HEK293 (cell line): ENCODE measurements at regions not wholly inside any gene's neighbourhood (a gene's known extent, or its start where the extent isn't known, plus 50 kb on each side); places are given as distances from the start of the nearest gene placed in this dataset.
A peak's percentile ranks its signal among the peaks of the same experiment; 100 is the strongest.

Experiments
- CTCF ChIA-PET: fragments of 350-600 bp; formaldehyde crosslinking; extraction: SDS; loops from one replicate; lab custom pipeline; 2021; ENCODE audit warnings: antibody characterized with exemption; lab: Yijun Ruan, JAX
- POLR2A ChIA-PET: fragments of 300-600 bp; formaldehyde crosslinking; extraction: SDS; loops from one replicate; lab custom pipeline; 2020; ENCODE audit warnings: antibody characterized with exemption, inconsistent platforms; lab: Yijun Ruan, JAX
- H3K27ac ChIP-seq: fragments of 200-500 bp; sonication (Bioruptor generic); 2 replicates; pipeline ENCODE4 v1.5.1; 2014; ENCODE audit warnings: low read depth, low read length, control low read depth, inconsistent platforms; ENCODE audit errors: extremely low read depth
- H3K36me3 ChIP-seq, 2 experiments: fragments of 200-500 bp in 1 of 2; sonication (Bioruptor generic) in 1 of 2; 1 replicate in 1 of 2; 2 replicates in 1 of 2; pipeline ENCODE4 v1.5.1; 2014 to 2017; ENCODE audit warnings: inconsistent platforms in 2 of 2, low read length in 2 of 2; ENCODE audit not compliant: control insufficient read depth in 2 of 2, insufficient read depth in 1 of 2
- H3K4me1 ChIP-seq: fragments of 200-500 bp; sonication (Bioruptor generic); 2 replicates; pipeline ENCODE4 v1.5.1; 2014; ENCODE audit warnings: mild to moderate bottlenecking, low read length, inconsistent platforms; ENCODE audit not compliant: control insufficient read depth, insufficient read depth
- H3K4me3 ChIP-seq: 2 replicates; pipeline ENCODE4 v1.5.1; 2011; ENCODE audit warnings: low read depth, mild to moderate bottlenecking, control low read depth, low read length, moderate library complexity
- H3K9me3 ChIP-seq: fragments of 200-500 bp; sonication (Bioruptor generic); 2 replicates; pipeline ENCODE4 v1.5.1; 2014; ENCODE audit warnings: low read depth, low read length, inconsistent platforms; ENCODE audit not compliant: control insufficient read depth, insufficient read depth
- EGR2 ChIP-seq: fragments of 450-650 bp; formaldehyde crosslinking; IDR thresholded peaks from 2 replicates; pipeline ENCODE4 v1.5.1; 2016; ENCODE audit warnings: low read depth, missing biosample characterization, missing genetic modification characterization
- ELK4 ChIP-seq: IDR thresholded peaks from 2 replicates; pipeline ENCODE4 v1.6.1; 2011; ENCODE audit warnings: mild to moderate bottlenecking, low read depth, low read length, borderline replicate concordance
- KLF7 ChIP-seq: fragments of 450-650 bp; formaldehyde crosslinking; IDR thresholded peaks from 2 replicates; pipeline ENCODE4 v1.5.1; 2016; ENCODE audit warnings: missing biosample characterization, missing genetic modification characterization, borderline replicate concordance
- MZF1 ChIP-seq: fragments of 450-650 bp; formaldehyde crosslinking; IDR thresholded peaks from 2 replicates; pipeline ENCODE4 v1.5.1; 2017; ENCODE audit warnings: missing biosample characterization, missing genetic modification characterization, borderline replicate concordance
- TCF7L2 ChIP-seq: IDR thresholded peaks from 2 replicates; pipeline ENCODE4 v1.6.1; 2011; ENCODE audit warnings: low read depth, mild to moderate bottlenecking, inconsistent platforms, low read length, moderate library complexity, borderline replicate concordance
- ZBTB48 ChIP-seq: fragments of 450-650 bp; formaldehyde crosslinking; IDR thresholded peaks from 2 replicates; pipeline ENCODE4 v1.5.1; 2016; ENCODE audit warnings: missing biosample characterization, missing genetic modification characterization
- ZNF121 ChIP-seq: fragments of 450-650 bp; formaldehyde crosslinking; IDR thresholded peaks from 2 replicates; pipeline ENCODE4 v1.5.1; 2016; ENCODE audit warnings: missing biosample characterization, missing genetic modification characterization
- ZNF133 ChIP-seq: fragments of 450-650 bp; formaldehyde crosslinking; IDR thresholded peaks from 2 replicates; pipeline ENCODE4 v1.5.1; 2016; ENCODE audit warnings: missing biosample characterization, missing genetic modification characterization
- ZNF148 ChIP-seq: fragments of 450-650 bp; formaldehyde crosslinking; IDR thresholded peaks from 2 replicates; pipeline ENCODE4 v1.5.0; 2017; ENCODE audit warnings: missing biosample characterization, missing genetic modification characterization, borderline replicate concordance
- ZNF211 ChIP-seq: fragments of 450-650 bp; formaldehyde crosslinking; IDR thresholded peaks from 2 replicates; pipeline ENCODE4 v1.5.1; 2016; ENCODE audit warnings: low read depth, missing biosample characterization, missing genetic modification characterization
- ZNF280C ChIP-seq: fragments of 450-650 bp; formaldehyde crosslinking; IDR thresholded peaks from 2 replicates; pipeline ENCODE4 v1.5.1; 2016; ENCODE audit warnings: missing biosample characterization, missing genetic modification characterization
- ZNF658 ChIP-seq: fragments of 450-650 bp; formaldehyde crosslinking; IDR thresholded peaks from 2 replicates; pipeline ENCODE4; 2016; ENCODE audit warnings: missing biosample characterization, missing genetic modification characterization
- ZNF701 ChIP-seq: fragments of 450-650 bp; formaldehyde crosslinking; IDR thresholded peaks from 2 replicates; pipeline ENCODE4 v1.5.1; 2016; ENCODE audit warnings: missing biosample characterization, missing genetic modification characterization
- ZNF768 ChIP-seq: fragments of 450-650 bp; formaldehyde crosslinking; IDR thresholded peaks from 2 replicates; pipeline ENCODE4 v1.5.1; 2018; ENCODE audit warnings: missing biosample characterization, mild to moderate bottlenecking, missing genetic modification characterization
- ZSCAN23 ChIP-seq: fragments of 450-650 bp; formaldehyde crosslinking; IDR thresholded peaks from 2 replicates; pipeline ENCODE4 v1.5.1; 2016; ENCODE audit warnings: missing biosample characterization, missing genetic modification characterization
- ZSCAN5A ChIP-seq: fragments of 450-650 bp; formaldehyde crosslinking; IDR thresholded peaks from 2 replicates; pipeline ENCODE4 v1.5.1; 2016; ENCODE audit warnings: missing biosample characterization, missing genetic modification characterization

- no peak for TF ChIP-seq ZSCAN5A (tag by site-specific recombination)
- TF ChIP-seq, all 188 proteins: peak for 0
These were observed 52.3 kb upstream of the BCL11B start (continued) for GRCh38 chr14:99324291-99324690.

- TF ChIP-seq EGR2 = no peak
- no peak for TF ChIP-seq ZNF280C
- TF ChIP-seq ZSCAN23 (tag by site-specific recombination) = no peak
- TF ChIP-seq TCF7L2 = no peak
- TF ChIP-seq KLF7 (tag by site-specific recombination) = no peak
- TF ChIP-seq MZF1 = no peak
- no peak for TF ChIP-seq ZNF148 (tag by site-specific recombination)
- TF ChIP-seq ZNF701 (tag by site-specific recombination) = no peak
- no peak for TF ChIP-seq ZNF133 (tag by site-specific recombination)
- TF ChIP-seq ZBTB48 (tag by site-specific recombination) = no peak
- no peak for TF ChIP-seq ZNF658 (tag by site-specific recombination)
- no peak for TF ChIP-seq ZNF211 (tag by site-specific recombination)
- H3K27ac ChIP-seq = no peak overlapping the region
- no peaks in the 10 kb centered on the region for H3K9me3 ChIP-seq
- H3K36me3 ChIP-seq = no peaks in the 10 kb centered on the region
- no peaks in the 10 kb centered on the region for H3K4me1 ChIP-seq
- H3K4me3 ChIP-seq = no peak overlapping the region
- ChIA-PET CTCF (interaction anchor here (1.3 to 2.8 kb wide), 2 partner anchors 65 to 92 kb away, joined by 3 to 12 read pairs; no protein-coding TSS in a partner anchor), POLR2A (no interaction called here)
These were observed 51.7 kb upstream of the BCL11B start for GRCh38 chr14:99323603-99324185.

GRCh38 chr14:99322731-99323599 lies 51.0 kb upstream of the BCL11B start:
- CTCF ChIA-PET = interaction anchor here (0.9 to 2.8 kb wide), 2 partner anchors 70 to 93 kb away, joined by 3 to 12 read pairs; no protein-coding TSS in a partner anchor
- Histone ChIP-seq H3K9me3 (no peaks in the 10 kb centered on the region), H3K27ac (no peak overlapping the region), H3K36me3 (no peaks in the 10 kb centered on the region), H3K4me1 (no peaks in the 10 kb centered on the region), H3K4me3 (no peak overlapping the region)
- peak; percentile 85; the same call in 1 of the 2 replicates for TF ChIP-seq ZNF768 (tag by site-specific recombination)
- no peak for TF ChIP-seq ELK4
- no peak for TF ChIP-seq ZNF121 (tag by site-specific recombination)
- POLR2A ChIA-PET = no interaction called here
